Activated CD8-positive, alpha-beta memory T cell treated with anti-CD3 and anti-CD28 coated beads, Interleukin-2, amount 10 ng/mL, durations not matched to agents 7 days and 5 days (primary cell): ENCODE measurements at regions not wholly inside any gene's neighbourhood (a gene's known extent, or its start where the extent isn't known, plus 50 kb on each side); places are given as distances from the start of the nearest gene placed in this dataset.
"Not testable (repeated sequence)": the region's sequence is repeated elsewhere in the genome, so short reads cannot be mapped to it uniquely, and the experiment has no call there.

Source experiments
- ATAC-seq: fragments of 150-1000 bp; cut with Tn5 transposase; one replicate; pipeline ENCODE4 v1.10.0; 2021; ENCODE audit warnings: moderate library complexity
- CTCF ChIA-PET: fragments of 350-600 bp; sonication (Branson Sonifier 250); formaldehyde crosslinking; loops from one replicate; lab custom pipeline; 2021; ENCODE audit warnings: antibody characterized with exemption; lab: Charles Lee
- DNase-seq: peaks from one replicate; pipeline ENCODE4 v3.0.0-alpha.2; 2020
- H3K27ac Mint-ChIP-seq: one replicate; pipeline ENCODE4 v1.8.0; 2021; ENCODE audit warnings: mild to moderate bottlenecking, mixed read lengths
- H3K27me3 Mint-ChIP-seq: one replicate; pipeline ENCODE4 v1.8.0; 2021; ENCODE audit warnings: mixed read lengths
- H3K36me3 Mint-ChIP-seq: one replicate; pipeline ENCODE4 v1.8.0; 2021; ENCODE audit warnings: mild to moderate bottlenecking, mixed read lengths
- H3K4me1 Mint-ChIP-seq: one replicate; pipeline ENCODE4 v1.8.0; 2021; ENCODE audit warnings: mixed read lengths
- H3K4me3 Mint-ChIP-seq: one replicate; pipeline ENCODE4 v1.8.0; 2021; ENCODE audit warnings: mild to moderate bottlenecking, moderate library complexity, mixed read lengths
- H3K9me3 Mint-ChIP-seq: one replicate; pipeline ENCODE4 v1.8.0; 2022; ENCODE audit warnings: low read depth, mixed read lengths

DNA sequence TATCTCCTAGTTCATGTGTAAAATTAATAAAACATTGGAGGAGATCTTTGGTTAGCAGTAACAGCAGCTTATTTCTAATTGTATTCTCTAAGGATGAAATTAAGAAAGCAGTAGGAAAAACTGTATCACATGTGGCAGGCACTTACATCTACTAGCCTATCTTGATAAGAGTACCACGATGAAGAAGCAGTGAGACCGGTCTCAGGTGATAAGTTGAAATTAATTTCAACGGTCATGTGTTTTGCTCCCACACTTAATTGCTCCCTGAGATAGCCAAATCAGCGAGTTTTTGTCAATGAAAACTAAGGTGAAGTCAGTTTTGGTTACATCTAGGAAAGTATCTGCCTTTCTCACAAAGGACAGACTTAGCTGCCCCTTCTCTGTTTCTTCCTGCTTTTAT, 115.8 kb upstream of the WIPF3 start:
- H3K27ac Mint-ChIP-seq, H3K9me3 Mint-ChIP-seq, DNase-seq, H3K36me3 Mint-ChIP-seq, H3K4me1 Mint-ChIP-seq, ATAC-seq, CTCF ChIA-PET, H3K4me3 Mint-ChIP-seq: not testable (repeated sequence)
- peaks cover 31% of the 10 kb centered on the region for H3K27me3 Mint-ChIP-seq

DNA sequence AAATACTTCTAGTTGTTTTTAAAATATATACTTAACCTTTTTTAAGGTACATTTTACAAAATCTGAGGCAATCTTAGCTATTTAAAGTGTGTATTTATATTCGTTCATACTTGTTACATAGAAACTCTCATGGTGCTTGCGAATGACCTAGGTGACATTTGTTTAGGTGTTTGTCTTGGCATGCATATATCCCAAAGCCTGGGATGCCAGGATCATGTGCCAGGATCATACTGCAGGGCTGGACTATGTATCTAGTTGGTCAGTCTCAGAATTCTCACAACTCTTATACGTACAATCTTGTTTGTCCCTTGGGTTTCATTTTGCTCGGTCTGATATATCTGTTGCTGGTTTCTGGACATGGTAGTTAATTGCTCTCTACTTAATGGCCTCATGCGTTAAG, 109.9 kb upstream of the WIPF3 start:
- H3K27me3 Mint-ChIP-seq, H3K36me3 Mint-ChIP-seq, CTCF ChIA-PET, H3K27ac Mint-ChIP-seq, DNase-seq, H3K4me1 Mint-ChIP-seq, H3K9me3 Mint-ChIP-seq, ATAC-seq, H3K4me3 Mint-ChIP-seq: not testable (repeated sequence)

DNA sequence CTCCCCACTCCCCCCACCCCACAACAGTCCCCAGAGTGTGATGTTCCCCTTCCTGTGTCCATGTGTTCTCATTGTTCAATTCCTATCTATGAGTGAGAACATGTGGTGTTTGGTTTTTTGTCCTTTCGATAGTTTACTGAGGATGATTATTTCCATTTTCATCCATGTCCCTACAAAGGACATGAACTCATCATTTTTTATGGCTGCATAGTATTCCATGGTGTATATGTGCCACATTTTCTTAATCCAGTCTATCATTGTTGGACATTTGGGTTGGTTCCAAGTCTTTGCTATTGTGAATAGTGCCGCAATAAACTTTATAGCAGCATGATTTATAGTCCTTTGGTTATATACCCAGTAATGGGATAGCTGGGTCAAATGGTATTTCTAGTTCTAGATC, 106.6 kb upstream of the WIPF3 start:
- H3K27me3 Mint-ChIP-seq, CTCF ChIA-PET, H3K9me3 Mint-ChIP-seq, H3K4me3 Mint-ChIP-seq, H3K36me3 Mint-ChIP-seq, DNase-seq, H3K27ac Mint-ChIP-seq, ATAC-seq, H3K4me1 Mint-ChIP-seq: not testable (repeated sequence)

DNA sequence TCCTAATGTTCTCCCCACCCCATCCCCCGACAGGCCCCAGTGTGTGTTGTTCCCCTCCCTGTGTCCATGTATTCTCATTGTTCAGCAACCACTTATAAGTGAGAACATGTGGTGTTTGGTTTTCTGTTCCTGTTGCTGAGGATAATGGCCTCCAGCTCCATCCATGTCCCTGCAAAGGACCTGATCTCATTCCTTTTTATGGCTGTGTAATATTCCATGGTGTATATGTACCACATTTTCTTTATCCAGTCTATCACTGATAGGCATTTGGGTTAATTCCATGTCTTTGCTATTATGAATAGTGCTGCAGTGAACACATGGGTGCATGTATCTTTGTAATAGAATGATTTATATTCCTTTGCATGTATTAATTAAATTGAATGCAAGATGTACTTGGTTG, 104.8 kb upstream of the WIPF3 start:
- H3K4me3 Mint-ChIP-seq, H3K4me1 Mint-ChIP-seq, ATAC-seq, CTCF ChIA-PET, H3K27me3 Mint-ChIP-seq, DNase-seq, H3K36me3 Mint-ChIP-seq, H3K9me3 Mint-ChIP-seq, H3K27ac Mint-ChIP-seq: not testable (repeated sequence)

DNA sequence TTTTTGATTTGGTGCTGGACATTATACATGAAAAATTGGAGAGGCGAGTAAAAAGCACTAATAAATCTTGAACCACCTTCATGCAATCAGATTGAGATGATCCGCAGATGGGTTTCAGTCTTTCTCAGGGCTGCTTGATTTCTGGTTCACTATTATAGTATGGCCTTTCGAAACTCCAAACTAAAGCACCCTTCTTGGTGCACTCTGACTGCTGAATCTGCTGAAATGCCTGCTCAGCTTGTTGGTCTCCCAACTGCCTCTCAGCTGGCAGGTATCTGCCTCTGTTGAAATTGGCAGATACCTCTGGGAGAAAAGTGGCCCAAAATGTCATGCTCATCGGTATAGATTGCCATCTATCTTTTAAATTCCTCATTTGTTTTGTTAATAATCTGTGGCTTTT, 102.5 kb upstream of the WIPF3 start:
- H3K27ac Mint-ChIP-seq, H3K4me1 Mint-ChIP-seq, CTCF ChIA-PET, DNase-seq, ATAC-seq, H3K9me3 Mint-ChIP-seq, H3K36me3 Mint-ChIP-seq, H3K4me3 Mint-ChIP-seq, H3K27me3 Mint-ChIP-seq: not testable (repeated sequence)

DNA sequence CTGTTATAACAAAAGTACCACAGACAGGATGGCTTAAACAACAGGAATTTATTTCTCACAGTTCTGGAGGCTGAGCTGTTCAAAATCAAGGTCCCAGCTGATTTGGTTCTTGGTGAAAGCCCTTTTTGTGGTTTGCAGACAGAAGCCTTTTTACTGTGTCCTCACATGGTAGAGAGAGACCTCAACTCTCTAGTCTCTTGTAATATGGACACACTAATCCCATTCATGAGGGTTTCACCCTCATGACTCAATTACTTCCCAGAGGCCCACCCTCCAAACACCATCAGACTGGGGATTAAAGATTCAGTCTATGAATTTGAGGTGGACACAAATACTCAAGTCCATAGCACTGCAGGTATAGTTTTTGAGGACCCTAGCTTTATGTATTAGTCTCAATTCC, 97.3 kb upstream of the WIPF3 start:
- DNase-seq, H3K4me3 Mint-ChIP-seq, H3K27ac Mint-ChIP-seq, H3K9me3 Mint-ChIP-seq, CTCF ChIA-PET, H3K36me3 Mint-ChIP-seq, H3K4me1 Mint-ChIP-seq, ATAC-seq: not testable (repeated sequence)
- peaks cover 17% of the 10 kb centered on the region for H3K27me3 Mint-ChIP-seq

DNA sequence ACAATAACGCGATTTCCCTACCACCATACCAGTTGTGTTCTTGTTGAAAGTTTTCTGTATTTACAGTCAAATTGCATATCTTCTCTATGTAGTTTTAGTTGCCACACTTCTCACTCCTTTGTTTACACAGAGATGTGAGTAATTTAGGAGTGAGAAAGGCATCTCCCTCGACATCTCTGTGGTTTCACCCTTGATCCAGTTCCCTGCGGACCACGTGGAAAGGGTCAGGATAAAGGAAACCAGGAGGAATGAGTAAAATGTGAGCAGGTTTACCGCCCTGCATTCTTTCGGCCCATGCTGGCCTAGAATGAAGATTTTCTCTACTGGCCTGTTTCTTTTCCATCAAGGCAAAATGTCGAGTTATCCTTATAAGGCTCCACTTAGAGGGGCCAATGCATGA, 83.2 kb upstream of the WIPF3 start:
- H3K4me1 Mint-ChIP-seq, H3K27ac Mint-ChIP-seq, H3K36me3 Mint-ChIP-seq, DNase-seq, H3K9me3 Mint-ChIP-seq, ATAC-seq, CTCF ChIA-PET, H3K4me3 Mint-ChIP-seq: not testable (repeated sequence)
- H3K27me3 Mint-ChIP-seq, result peaks cover 19% of the 10 kb centered on the region

DNA sequence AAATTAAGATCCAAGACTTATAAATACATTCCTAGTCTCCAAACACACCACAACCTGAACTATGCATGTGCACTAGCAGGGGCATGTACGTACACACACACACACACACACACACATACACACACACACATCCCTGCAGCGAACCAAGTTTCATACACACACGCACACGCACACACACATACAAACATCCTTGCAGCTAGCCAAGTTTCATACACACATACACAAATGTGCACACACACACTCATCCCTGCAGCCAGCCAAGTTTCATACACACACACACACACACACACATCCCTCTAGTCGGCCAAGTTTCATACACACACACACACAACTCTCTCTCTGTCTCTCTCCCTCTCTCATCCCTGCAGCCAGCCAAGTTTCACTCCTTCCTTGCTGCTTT, 82.7 kb upstream of the WIPF3 start:
- Mint-ChIP-seq H3K36me3 (no peaks in the 10 kb centered on the region), H3K9me3 (no peaks in the 10 kb centered on the region), H3K4me3 (no peak overlapping the region), H3K27ac (no peak overlapping the region), H3K4me1 (no peaks in the 10 kb centered on the region), H3K27me3 (peaks cover 23% of the 10 kb centered on the region)
- CTCF ChIA-PET, result no interaction called here
- DNase-seq (no peak), ATAC-seq (no peak)

DNA sequence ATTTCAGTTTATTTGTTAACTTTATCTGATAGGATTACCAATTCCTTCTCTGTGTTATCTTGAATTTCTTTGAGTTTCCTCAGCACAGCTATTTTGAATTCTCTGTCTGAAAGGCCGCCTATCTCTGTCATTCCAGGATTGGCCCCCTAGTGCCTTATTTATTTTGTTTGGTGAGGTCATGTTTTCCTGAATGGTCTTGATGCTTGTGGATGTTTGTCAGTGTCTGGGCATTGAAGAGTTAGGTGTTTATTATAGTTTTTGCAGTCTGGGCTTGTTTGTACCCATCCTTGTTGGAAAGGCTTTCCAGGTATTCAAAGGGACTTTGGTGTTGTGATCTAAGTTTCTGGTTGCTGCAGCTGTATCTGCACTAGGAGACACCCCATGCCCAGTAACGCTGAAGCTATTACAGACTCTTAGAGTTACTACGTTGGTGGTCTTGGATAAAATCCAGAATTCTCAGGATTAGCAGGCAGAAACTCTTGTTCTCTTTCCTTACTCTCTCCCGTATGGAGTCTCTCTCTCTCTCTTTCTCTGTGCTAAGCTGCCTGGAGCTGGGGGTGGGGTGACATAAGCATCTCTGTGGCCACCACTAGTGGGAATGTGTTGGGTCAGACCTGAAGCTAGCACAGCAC, 76.7 kb upstream of the WIPF3 start:
- ATAC-seq, H3K36me3 Mint-ChIP-seq, CTCF ChIA-PET, DNase-seq, H3K4me1 Mint-ChIP-seq, H3K9me3 Mint-ChIP-seq, H3K27ac Mint-ChIP-seq, H3K4me3 Mint-ChIP-seq: not testable (repeated sequence)
- peaks cover 34% of the 10 kb centered on the region for H3K27me3 Mint-ChIP-seq

DNA sequence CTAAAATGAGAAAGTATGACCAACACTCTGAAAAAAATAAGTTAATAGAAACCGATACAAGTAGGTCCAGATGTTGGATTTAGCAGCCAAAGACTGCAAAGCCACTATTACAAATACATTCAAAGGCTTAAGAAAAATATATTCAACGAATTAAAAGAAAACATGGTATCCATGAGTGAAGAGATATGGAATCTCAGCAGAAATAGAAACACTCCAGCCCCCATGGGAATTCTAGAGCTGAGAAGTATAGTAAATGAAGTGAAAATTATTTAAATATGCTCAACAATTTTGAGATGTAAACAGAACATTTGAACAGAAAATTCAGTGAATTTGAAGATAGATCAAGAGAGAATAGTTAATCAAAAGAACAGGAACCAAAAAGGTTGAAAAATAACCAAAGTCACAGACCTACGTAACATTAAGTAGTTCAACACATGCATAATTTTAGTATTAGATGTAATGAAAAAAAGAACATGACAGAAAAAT, 72.0 kb upstream of the WIPF3 start:
- ATAC-seq (no peak), DNase-seq (no peak)
- Mint-ChIP-seq H3K27ac (no peak overlapping the region), H3K9me3 (no peaks in the 10 kb centered on the region), H3K36me3 (no peaks in the 10 kb centered on the region), H3K4me3 (no peak overlapping the region), H3K4me1 (no peaks in the 10 kb centered on the region), H3K27me3 (peaks cover 23% of the 10 kb centered on the region)
- CTCF ChIA-PET, result no interaction called here

DNA sequence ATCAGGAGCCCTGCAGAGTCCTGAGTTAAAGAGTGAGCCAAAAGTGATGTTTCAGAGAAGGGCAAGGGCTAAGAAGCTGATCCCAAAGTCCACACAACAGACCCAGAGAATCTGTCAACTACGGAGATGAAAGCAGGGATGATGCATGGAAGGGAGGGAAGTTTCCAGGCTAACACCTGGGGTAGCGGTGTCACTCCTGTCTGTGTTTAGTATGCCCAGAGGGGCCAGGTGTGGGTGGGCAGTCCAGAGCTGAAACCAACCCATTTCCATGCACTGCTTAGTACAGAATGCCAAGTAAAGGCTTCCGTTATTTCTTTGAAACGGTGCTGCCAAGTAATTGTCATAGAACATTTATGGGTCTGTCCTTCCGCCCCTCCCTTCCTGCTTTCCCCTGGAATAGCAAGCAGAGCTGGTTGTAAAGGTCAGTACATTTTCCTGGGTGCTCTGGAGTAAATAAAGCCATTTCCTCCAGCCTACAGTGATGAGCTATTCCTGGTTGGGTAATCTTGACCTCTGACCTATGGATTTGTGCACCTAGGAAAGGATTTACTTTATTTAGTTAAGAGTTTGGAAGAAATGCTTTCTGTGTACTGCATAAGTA, 58.6 kb upstream of the WIPF3 start:
- CTCF ChIA-PET, result interaction anchor here (1.3 to 2.6 kb wide), 3 partner anchors 174 to 327 kb away, joined by 8 to 14 read pairs (median 10); no protein-coding TSS in a partner anchor
- H3K36me3 Mint-ChIP-seq, result not testable (repeated sequence)

DNA sequence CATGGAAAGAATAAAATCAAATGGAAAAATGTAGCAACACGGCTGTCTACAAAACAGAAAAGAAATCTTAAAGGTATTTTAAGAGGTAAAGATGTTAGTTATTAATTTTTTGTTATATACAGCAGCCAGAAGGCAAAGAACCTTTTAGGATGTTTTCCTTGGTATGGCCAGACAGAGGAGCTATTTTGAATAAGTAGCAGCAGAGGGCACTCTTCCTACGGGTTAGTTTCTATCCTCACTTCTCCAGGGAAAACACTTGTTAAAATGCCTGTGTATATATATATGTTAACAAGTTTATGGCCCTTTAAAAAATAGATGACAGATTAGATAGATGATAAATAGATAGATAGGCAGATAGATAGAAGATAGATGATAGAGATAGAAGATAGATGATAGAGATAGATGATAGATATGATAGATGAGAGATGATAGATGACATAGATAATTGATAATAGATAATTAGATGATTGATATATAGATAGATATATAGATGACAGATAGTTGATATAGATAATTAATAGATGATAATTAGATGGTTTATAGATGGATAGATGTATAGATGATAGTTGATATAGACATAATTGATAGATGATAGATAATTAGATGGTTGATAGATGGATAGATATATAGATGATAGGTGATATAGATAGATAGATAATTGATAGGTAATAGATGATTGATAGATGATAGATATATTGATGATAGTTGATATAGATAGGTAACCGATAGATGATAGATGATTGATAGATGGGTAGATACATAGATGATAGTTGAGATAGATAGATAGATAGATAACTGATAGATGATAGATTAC, 57.8 kb upstream of the WIPF3 start:
- no peak overlapping the region for H3K4me3 Mint-ChIP-seq
- no peak overlapping the region for H3K27ac Mint-ChIP-seq
- no peak for DNase-seq
- CTCF ChIA-PET, result interaction anchor here (1.3 to 2.6 kb wide), 3 partner anchors 173 to 327 kb away, joined by 8 to 14 read pairs (median 10); no protein-coding TSS in a partner anchor
- no peaks in the 10 kb centered on the region for H3K9me3 Mint-ChIP-seq
- no peak for ATAC-seq
- no peaks in the 10 kb centered on the region for H3K36me3 Mint-ChIP-seq
- H3K27me3 Mint-ChIP-seq, result peaks cover 8% of the 10 kb centered on the region
- H3K4me1 Mint-ChIP-seq, result no peaks in the 10 kb centered on the region

More for the DNA sequence above, 58.6 kb upstream of the WIPF3 start:
- not testable (repeated sequence) for H3K27ac Mint-ChIP-seq, DNase-seq, H3K4me3 Mint-ChIP-seq, H3K27me3 Mint-ChIP-seq, H3K4me1 Mint-ChIP-seq, H3K9me3 Mint-ChIP-seq, ATAC-seq

DNA sequence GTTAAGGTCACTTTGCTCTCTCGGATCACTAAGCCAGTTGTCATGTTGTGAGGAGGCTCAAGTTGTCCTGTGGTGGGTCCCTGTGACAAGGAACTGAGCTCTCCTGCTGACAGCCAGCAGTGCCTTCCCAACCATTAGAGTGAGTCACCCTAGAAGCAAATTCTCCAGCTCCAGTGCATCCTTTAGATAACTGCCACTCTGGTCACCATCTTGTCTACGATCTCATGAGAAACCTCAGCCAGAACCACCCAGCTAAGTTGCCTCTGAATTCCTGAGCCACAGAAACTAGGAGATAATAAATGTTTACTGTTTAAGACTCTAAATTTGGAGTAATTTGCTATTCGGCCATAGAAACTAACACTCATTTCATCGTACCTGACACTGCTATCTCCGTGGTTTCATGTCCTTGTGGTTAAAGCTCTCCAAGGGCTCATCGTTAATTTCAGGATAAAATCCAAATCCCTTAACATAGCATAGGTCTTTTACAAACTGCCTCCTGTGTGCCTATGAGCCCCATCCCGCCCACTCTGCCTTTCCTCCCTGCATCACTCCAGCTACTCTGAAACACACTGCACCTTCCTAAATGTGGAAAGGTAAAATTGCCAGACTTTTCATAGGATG, 56.5 kb upstream of the WIPF3 start:
- Mint-ChIP-seq H3K4me3 (no peak overlapping the region), H3K27ac (no peak overlapping the region), H3K36me3 (no peaks in the 10 kb centered on the region), H3K27me3 (peaks cover 10% of the 10 kb centered on the region), H3K4me1 (no peaks in the 10 kb centered on the region), H3K9me3 (no peaks in the 10 kb centered on the region)
- CTCF ChIA-PET, result no interaction called here
- ATAC-seq (no peak), DNase-seq (no peak)
